ENCODE measurements at regions not wholly inside any gene's neighbourhood (a gene's known extent, or its start where the extent isn't known, plus 50 kb on each side); places are given as distances from the start of the nearest gene placed in this dataset.
"Not testable (repeated sequence)": the region's sequence is repeated elsewhere in the genome, so short reads cannot be mapped to it uniquely, and the experiment has no call there.

GRCh38 chr2:242054881-242055801 lies 185.6 kb downstream of the RTP5 start:
- no peak for DNase-seq

GRCh38 chr2:242056026-242056425 lies 186.5 kb downstream of the RTP5 start:
- DNase-seq: no peak

GRCh38 chr2:242056785-242057184 lies 187.3 kb downstream of the RTP5 start:
- DNase-seq: no peak

- DNase-seq: no peak
Measured at GRCh38 chr2:242057379-242058040, 188.0 kb downstream of the RTP5 start.

- no peak for DNase-seq
Measured at GRCh38 chr2:242058116-242058680, 188.7 kb downstream of the RTP5 start.

GRCh38 chr2:242059566-242059965 lies 190.0 kb downstream of the RTP5 start:
- no peak for DNase-seq

- no peak for DNase-seq
Measured at GRCh38 chr2:242060212-242060835, 190.8 kb downstream of the RTP5 start.

- DNase-seq: not testable (repeated sequence)
Measured at GRCh38 chr2:242061930-242062329, 192.4 kb downstream of the RTP5 start.

GRCh38 chr2:242063436-242063835 lies 193.9 kb downstream of the RTP5 start:
- DNase-seq: no peak

GRCh38 chr2:242063850-242064249 lies 194.3 kb downstream of the RTP5 start:
- no peak for DNase-seq

GRCh38 chr2:242064364-242065250 lies 195.1 kb downstream of the RTP5 start:
- no peak for DNase-seq

GRCh38 chr2:242065426-242065825 lies 195.9 kb downstream of the RTP5 start:
- no peak for DNase-seq

- no peak for DNase-seq
Measured at GRCh38 chr2:242069018-242069417, 199.5 kb downstream of the RTP5 start.

- DNase-seq: not testable (repeated sequence)
Measured at GRCh38 chr2:242069938-242070395, 200.4 kb downstream of the RTP5 start.

- not testable (repeated sequence) for DNase-seq
Measured at GRCh38 chr2:242070726-242071125, 201.2 kb downstream of the RTP5 start.

GRCh38 chr2:242071377-242071776 lies 201.8 kb downstream of the RTP5 start:
- not testable (repeated sequence) for DNase-seq

- DNase-seq: not testable (repeated sequence)
Measured at GRCh38 chr2:242071936-242072335, 202.4 kb downstream of the RTP5 start.

- DNase-seq: no peak
Measured at GRCh38 chr2:242075168-242075567, 205.6 kb downstream of the RTP5 start.

- no peak for DNase-seq
Measured at GRCh38 chr2:242075696-242076095, 206.2 kb downstream of the RTP5 start.

- not testable (repeated sequence) for DNase-seq
Measured at GRCh38 chr2:242076184-242076583, 206.7 kb downstream of the RTP5 start.

- DNase-seq: not testable (repeated sequence)
Measured at GRCh38 chr2:242078426-242078825, 208.9 kb downstream of the RTP5 start.

GRCh38 chr2:242079792-242080191 lies 210.3 kb downstream of the RTP5 start:
- not testable (repeated sequence) for DNase-seq
